H1 (cell line): ENCODE measurements at regions not wholly inside any gene's neighbourhood (a gene's known extent, or its start where the extent isn't known, plus 50 kb on each side); places are given as distances from the start of the nearest gene placed in this dataset.

Experiments
- CTCF ChIA-PET: fragments of 300-600 bp; sonication (Branson Sonifier 250); formaldehyde crosslinking; loops from one replicate; lab custom pipeline; 2021; ENCODE audit not compliant: partially characterized antibody; lab: Charles Lee
- POLR2A ChIA-PET: fragments of 300-600 bp; sonication (Branson Sonifier 250); formaldehyde crosslinking; loops from one replicate; lab custom pipeline; 2021; ENCODE audit warnings: inconsistent platforms; ENCODE audit not compliant: partially characterized antibody; lab: Charles Lee
- DNase-seq, 2 experiments: peaks; one replicate each; pipeline versions ENCODE4 v3.0.0 to v3.0.0-alpha.2; 2010 to 2022; ENCODE audit warnings: low spot score in 2 of 2, low read depth in 1 of 2, mixed read lengths in 1 of 2
- FAIRE-seq: peaks from 2 replicates; lab custom pipeline; 2011; peaks lifted over from hg19 to GRCh38; lab: Jason Lieb, UNC
- H2AFZ ChIP-seq: 2 replicates; pipeline ENCODE4 v1.8.1; 2012; ENCODE audit warnings: low read length, inconsistent platforms
- H2AK5ac ChIP-seq: 2 replicates; pipeline ENCODE4 v1.6.1; 2013; ENCODE audit warnings: low read depth, low read length
- H2BK120ac ChIP-seq: replicated peaks from 2 replicates; pipeline ENCODE3; 2013; ENCODE audit warnings: low read depth, low read length, inconsistent platforms
- H2BK12ac ChIP-seq: 2 replicates; pipeline ENCODE4 v1.6.1; 2013; ENCODE audit warnings: low read depth, low read length
- H2BK15ac ChIP-seq: 2 replicates; pipeline ENCODE4 v1.6.1; 2013; ENCODE audit warnings: low read length
- H2BK20ac ChIP-seq: 2 replicates; pipeline ENCODE4 v1.6.1; 2013; ENCODE audit warnings: low read length
- H2BK5ac ChIP-seq: 2 replicates; pipeline ENCODE4 v1.6.1; 2013; ENCODE audit warnings: low read depth, low read length
- H3K14ac ChIP-seq: 2 replicates; pipeline ENCODE4 v1.6.1; 2013; ENCODE audit warnings: inconsistent platforms; ENCODE audit not compliant: insufficient read length
- H3K18ac ChIP-seq: 2 replicates; pipeline ENCODE4 v1.6.1; 2013; ENCODE audit warnings: low read length; ENCODE audit errors: extremely low read depth
- H3K23ac ChIP-seq: 2 replicates; pipeline ENCODE4 v1.6.1; 2013; ENCODE audit warnings: inconsistent platforms; ENCODE audit not compliant: insufficient read length
- H3K23me2 ChIP-seq: 2 replicates; pipeline ENCODE4 v1.6.1; 2013; ENCODE audit warnings: low read depth, low read length
- H3K27ac ChIP-seq: 2 replicates; pipeline ENCODE4 v1.6.1; 2011; ENCODE audit warnings: low read depth, low read length, inconsistent platforms
- H3K27me3 ChIP-seq, 4 experiments: replicated peaks in 1 of 4; 1 replicate in 1 of 4; 2 replicates in 3 of 4; pipeline versions ENCODE4 v1.6.1 to v1.8.1; 2011 to 2013; ENCODE audit warnings: low read length in 3 of 4, mild to moderate bottlenecking in 3 of 4, inconsistent platforms in 2 of 4, mixed read lengths in 2 of 4, moderate library complexity in 1 of 4; ENCODE audit not compliant: control insufficient read depth in 3 of 4, insufficient read depth in 3 of 4; ENCODE audit errors: extremely low read depth in 1 of 4
- H3K36me3 ChIP-seq, 4 experiments: 2 replicates each; pipeline versions ENCODE4 v1.6.1 to v1.8.1; 2011 to 2013; ENCODE audit warnings: mild to moderate bottlenecking in 4 of 4, low read length in 3 of 4, moderate library complexity in 2 of 4, control low read depth in 1 of 4, inconsistent platforms in 1 of 4; ENCODE audit not compliant: insufficient read depth in 4 of 4, control insufficient read depth in 2 of 4
- H3K4ac ChIP-seq: replicated peaks from 2 replicates; pipeline ENCODE3; 2013; ENCODE audit warnings: low read length, low read depth, mixed read lengths, inconsistent platforms; ENCODE audit not compliant: insufficient read length
- H3K4me1 ChIP-seq, 4 experiments: replicated peaks in 1 of 4; 1 replicate in 1 of 4; 2 replicates in 3 of 4; pipeline versions ENCODE4 v1.6.1 to v1.8.1; 2011 to 2013; ENCODE audit warnings: low read length in 3 of 4, inconsistent platforms in 2 of 4, mixed read lengths in 1 of 4; ENCODE audit not compliant: insufficient read depth in 4 of 4, control insufficient read depth in 3 of 4
- H3K4me2 ChIP-seq, 2 experiments: 2 replicates each; pipeline versions ENCODE4 v1.6.1 to v1.8.1; 2011 to 2013; ENCODE audit warnings: low read depth in 2 of 2, low read length in 2 of 2, control low read depth in 1 of 2, inconsistent platforms in 1 of 2, mild to moderate bottlenecking in 1 of 2; ENCODE audit not compliant: insufficient read depth in 1 of 2
- H3K4me3 ChIP-seq, 4 experiments: fragments of 200-600, 300-600 bp in 1 of 4; sonication (generic), shearing (Covaris generic), sonication (Bioruptor Twin) in 1 of 4; 2 replicates each; pipeline versions ENCODE4 v1.5.1 to v1.8.1; 2011 to 2016; ENCODE audit warnings: low read length in 4 of 4, low read depth in 3 of 4, control low read depth in 2 of 4, inconsistent platforms in 2 of 4, mild to moderate bottlenecking in 2 of 4, mixed read lengths in 1 of 4, moderate library complexity in 1 of 4; ENCODE audit not compliant: insufficient read depth in 2 of 4; ENCODE audit errors: extremely low read depth in 1 of 4
- H3K56ac ChIP-seq: replicated peaks from 2 replicates; pipeline ENCODE3; 2013; ENCODE audit warnings: low read depth, mild to moderate bottlenecking, mixed read lengths, low read length, inconsistent platforms; ENCODE audit not compliant: insufficient read length
- H3K79me1 ChIP-seq: 2 replicates; pipeline ENCODE4 v1.6.1; 2013; ENCODE audit warnings: low read depth, low read length, control low read depth
- H3K79me2 ChIP-seq, 2 experiments: 2 replicates each; pipeline versions ENCODE4 v1.6.1 to v1.8.1; 2012 to 2013; ENCODE audit warnings: low read length in 2 of 2, mild to moderate bottlenecking in 2 of 2, inconsistent platforms in 1 of 2; ENCODE audit not compliant: insufficient read depth in 2 of 2, control insufficient read depth in 1 of 2
- H3K9ac ChIP-seq, 4 experiments: replicated peaks in 1 of 4; 1 replicate in 1 of 4; 2 replicates in 3 of 4; pipeline versions ENCODE4 v1.6.1 to v1.8.1; 2011 to 2013; ENCODE audit warnings: low read depth in 3 of 4, low read length in 3 of 4, control low read depth in 2 of 4, mild to moderate bottlenecking in 2 of 4, moderate library complexity in 2 of 4, inconsistent platforms in 1 of 4; ENCODE audit errors: extremely low read depth in 1 of 4
- H3K9me3 ChIP-seq, 2 experiments: 2 replicates each; pipeline versions ENCODE4 v1.6.1 to v1.8.1; 2012 to 2013; ENCODE audit warnings: mild to moderate bottlenecking in 2 of 2, moderate library complexity in 2 of 2, control low read depth in 1 of 2, inconsistent platforms in 1 of 2, low read depth in 1 of 2, low read length in 1 of 2, mixed read lengths in 1 of 2; ENCODE audit not compliant: insufficient read depth in 2 of 2
- H4K20me1 ChIP-seq, 2 experiments: replicated peaks in 1 of 2; 2 replicates each; pipeline versions ENCODE3 to v1.8.1; 2011 to 2013; ENCODE audit warnings: inconsistent platforms in 2 of 2, low read length in 2 of 2, mild to moderate bottlenecking in 1 of 2; ENCODE audit not compliant: insufficient read depth in 2 of 2, control insufficient read depth in 1 of 2
- H4K5ac ChIP-seq: 2 replicates; pipeline ENCODE4 v1.6.1; 2013; ENCODE audit warnings: low read length, low read depth, mixed read lengths, inconsistent platforms; ENCODE audit not compliant: insufficient read length
- H4K8ac ChIP-seq: 2 replicates; pipeline ENCODE4 v1.8.0; 2013; ENCODE audit warnings: mild to moderate bottlenecking, moderate library complexity, low read length, inconsistent platforms; ENCODE audit not compliant: insufficient read depth; ENCODE audit errors: extremely low read depth
- H4K91ac ChIP-seq: replicated peaks from 2 replicates; pipeline ENCODE3; 2013; ENCODE audit warnings: low read length, mixed read lengths, inconsistent platforms; ENCODE audit not compliant: insufficient read length
- BCL11A ChIP-seq, 2 experiments: IDR thresholded peaks; one replicate each; pipeline ENCODE4 v1.6.1; 2011; ENCODE audit warnings: low read depth in 2 of 2, low read length in 2 of 2, mild to moderate bottlenecking in 2 of 2
- CTCF ChIP-seq, 3 experiments: IDR thresholded peaks; 1 replicate in 2 of 3; 2 replicates in 1 of 3; pipeline versions ENCODE4 v1.5.1 to v1.6.1; 2011; ENCODE audit warnings: low read length in 3 of 3, mild to moderate bottlenecking in 3 of 3, inconsistent platforms in 2 of 3, low read depth in 1 of 3, moderate library complexity in 1 of 3; ENCODE audit not compliant: insufficient read depth in 1 of 3; ENCODE audit errors: control extremely low read depth in 1 of 3
- GTF2F1 ChIP-seq: IDR thresholded peaks from 2 replicates; pipeline ENCODE4 v1.6.1; 2012; ENCODE audit warnings: low read depth, low read length, improper control_type of control experiment, borderline replicate concordance
- JUND ChIP-seq: IDR thresholded peaks from 2 replicates; pipeline ENCODE4 v1.6.1; 2011; ENCODE audit warnings: mild to moderate bottlenecking, improper control_type of control experiment, low read length
- KDM1A ChIP-seq: fragments of 200-600, 300-600 bp; sonication (generic); IDR thresholded peaks from 2 replicates; pipeline ENCODE4 v1.7.1; 2016; ENCODE audit warnings: mild to moderate bottlenecking, low read length, borderline replicate concordance
- POLR2AphosphoS5 ChIP-seq: IDR thresholded peaks from 2 replicates; pipeline ENCODE4 v1.6.1; 2011; ENCODE audit warnings: low read depth, low read length
- YY1 ChIP-seq: IDR thresholded peaks from 2 replicates; pipeline ENCODE4 v1.6.1; 2011; ENCODE audit warnings: low read depth, mild to moderate bottlenecking, low read length
- WGBS, 2 experiments: shearing (Covaris generic) in 1 of 2; methylation state at CpG; one replicate each; pipeline versions ENCODE4 v1.1.6 to v1.1.7; 2013 to 2015; ENCODE audit warnings: low lambda C conversion rate in 2 of 2, mixed read lengths in 2 of 2, inconsistent platforms in 1 of 2, low coverage in 1 of 2, missing lambda C conversion rate in 1 of 2; ENCODE audit not compliant: insufficient replicate concordance in 2 of 2, insufficient coverage in 1 of 2, insufficient read length in 1 of 2; ENCODE audit errors: extremely low coverage in 1 of 2, missing lambda C conversion rate in 1 of 2; 5-methylcytosine and 5-hydroxymethylcytosine counted together

GRCh38 chr9:85405566-85405950 lies 336.2 kb downstream of the AGTPBP1 start:
- Histone ChIP-seq H3K9me3 (no peaks in the 10 kb centered on the region), H3K27ac (no peak overlapping the region), H3K4me1 (no peaks in the 10 kb centered on the region; a peak in 1 of 7 replicates), H3K18ac (no peak overlapping the region), H2BK20ac (no peak overlapping the region), H2BK15ac (no peak overlapping the region), H2AFZ (no peak overlapping the region), H3K4ac (no peak overlapping the region), H4K20me1 (no peaks in the 10 kb centered on the region), H2AK5ac (no peak overlapping the region), H4K8ac (no peak overlapping the region), H4K5ac (no peak overlapping the region), H3K79me1 (no peaks in the 10 kb centered on the region), H4K91ac (no peak overlapping the region), H2BK120ac (no peak overlapping the region), H3K14ac (no peak overlapping the region), H3K4me3 (no peak overlapping the region), H2BK12ac (no peak overlapping the region), H3K27me3 (no peaks in the 10 kb centered on the region; a peak in 1 of 7 replicates), H3K23ac (no peak overlapping the region), H3K56ac (no peak overlapping the region), H3K9ac (no peak overlapping the region), H3K79me2 (no peaks in the 10 kb centered on the region), H3K36me3 (no peaks in the 10 kb centered on the region), H3K23me2 (no peaks in the 10 kb centered on the region), H2BK5ac (no peak overlapping the region), H3K4me2 (no peak overlapping the region)
- ChIA-PET CTCF (interaction anchor here (0.6 to 2.7 kb wide), 4 partner anchors 14 to 217 kb away, joined by 3 to 9 read pairs (median 4); no protein-coding TSS in a partner anchor), POLR2A (no interaction called here)
- FAIRE-seq (no peak), DNase-seq (no peak)
- WGBS, 2 experiments: 90 to 100% methylated on average over 2 to 6 of the region's 6 CpGs
- no peak for TF ChIP-seq KDM1A
- no peak for TF ChIP-seq CTCF (IDR thresholded peaks at IDR 0.05; ENCODE audit: control extremely low read depth in 1 of 3, insufficient read depth in 1 of 3, low read depth in 1 of 3, low read length in 3 of 3)
- TF ChIP-seq YY1: no peak
- TF ChIP-seq JUND: no peak
- TF ChIP-seq GTF2F1: no peak
- no peak for TF ChIP-seq BCL11A (IDR thresholded peaks at IDR 0.05; ENCODE audit: low read depth in 2 of 2, low read length in 2 of 2)
- TF ChIP-seq POLR2AphosphoS5: no peak
